ENCODE measurements at regions not wholly inside any gene's neighbourhood (a gene's known extent, or its start where the extent isn't known, plus 50 kb on each side); places are given as distances from the start of the nearest gene placed in this dataset.

DNA sequence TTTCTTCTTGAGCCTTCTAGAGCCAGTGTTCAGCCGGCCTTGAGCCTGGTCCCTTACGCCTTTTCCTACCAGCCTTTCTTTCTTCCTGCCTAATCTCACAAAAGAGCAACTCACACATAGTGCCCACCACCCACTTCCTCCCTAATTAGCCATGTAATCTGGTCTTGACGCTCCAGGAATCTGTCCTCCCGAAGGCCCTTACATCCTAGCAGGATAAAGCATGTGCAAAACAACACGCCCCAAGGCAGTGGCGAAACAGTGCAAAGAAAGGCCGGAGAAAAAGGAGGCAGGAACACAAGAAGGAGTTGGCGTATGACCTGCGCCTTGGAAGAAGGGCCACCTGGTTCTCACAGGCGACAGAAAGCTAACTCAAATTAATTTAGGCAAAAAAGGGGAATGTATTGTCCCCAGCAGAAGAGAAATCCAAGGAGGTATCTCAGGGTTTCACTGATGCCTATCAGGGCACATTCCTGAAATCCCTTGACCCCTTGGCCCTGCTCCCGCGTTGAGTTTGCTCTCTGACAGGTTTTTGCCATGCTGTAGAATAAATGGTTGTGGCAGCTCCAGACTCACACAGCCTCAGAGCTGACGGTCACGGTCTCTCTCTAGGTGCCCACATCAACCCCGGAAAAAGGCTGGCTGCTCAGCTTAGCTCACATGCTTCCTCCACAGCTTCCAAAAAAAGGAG is 79.0 kb downstream of the ZNF281 start:
- DNase-seq = no peak
- intact Hi-C loops (cut with DNase I) = no loop called here
- H3K4me1 ChIP-seq = no peaks in the 10 kb centered on the region
- ATAC-seq = peak; percentile 5
- H3K4me3 ChIP-seq = no peak overlapping the region
- H3K9me3 ChIP-seq = no peaks in the 10 kb centered on the region
- H3K36me3 ChIP-seq = no peaks in the 10 kb centered on the region
- no peaks in the 10 kb centered on the region for H3K27me3 ChIP-seq
- TF ChIP-seq, protein P1, sequence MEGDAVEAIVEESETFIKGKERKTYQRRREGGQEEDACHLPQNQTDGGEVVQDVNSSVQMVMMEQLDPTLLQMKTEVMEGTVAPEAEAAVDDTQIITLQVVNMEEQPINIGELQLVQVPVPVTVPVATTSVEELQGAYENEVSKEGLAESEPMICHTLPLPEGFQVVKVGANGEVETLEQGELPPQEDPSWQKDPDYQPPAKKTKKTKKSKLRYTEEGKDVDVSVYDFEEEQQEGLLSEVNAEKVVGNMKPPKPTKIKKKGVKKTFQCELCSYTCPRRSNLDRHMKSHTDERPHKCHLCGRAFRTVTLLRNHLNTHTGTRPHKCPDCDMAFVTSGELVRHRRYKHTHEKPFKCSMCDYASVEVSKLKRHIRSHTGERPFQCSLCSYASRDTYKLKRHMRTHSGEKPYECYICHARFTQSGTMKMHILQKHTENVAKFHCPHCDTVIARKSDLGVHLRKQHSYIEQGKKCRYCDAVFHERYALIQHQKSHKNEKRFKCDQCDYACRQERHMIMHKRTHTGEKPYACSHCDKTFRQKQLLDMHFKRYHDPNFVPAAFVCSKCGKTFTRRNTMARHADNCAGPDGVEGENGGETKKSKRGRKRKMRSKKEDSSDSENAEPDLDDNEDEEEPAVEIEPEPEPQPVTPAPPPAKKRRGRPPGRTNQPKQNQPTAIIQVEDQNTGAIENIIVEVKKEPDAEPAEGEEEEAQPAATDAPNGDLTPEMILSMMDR (IDR thresholded peaks at IDR 0.05) = no peak
- H3K27ac ChIP-seq = no peak overlapping the region

DNA sequence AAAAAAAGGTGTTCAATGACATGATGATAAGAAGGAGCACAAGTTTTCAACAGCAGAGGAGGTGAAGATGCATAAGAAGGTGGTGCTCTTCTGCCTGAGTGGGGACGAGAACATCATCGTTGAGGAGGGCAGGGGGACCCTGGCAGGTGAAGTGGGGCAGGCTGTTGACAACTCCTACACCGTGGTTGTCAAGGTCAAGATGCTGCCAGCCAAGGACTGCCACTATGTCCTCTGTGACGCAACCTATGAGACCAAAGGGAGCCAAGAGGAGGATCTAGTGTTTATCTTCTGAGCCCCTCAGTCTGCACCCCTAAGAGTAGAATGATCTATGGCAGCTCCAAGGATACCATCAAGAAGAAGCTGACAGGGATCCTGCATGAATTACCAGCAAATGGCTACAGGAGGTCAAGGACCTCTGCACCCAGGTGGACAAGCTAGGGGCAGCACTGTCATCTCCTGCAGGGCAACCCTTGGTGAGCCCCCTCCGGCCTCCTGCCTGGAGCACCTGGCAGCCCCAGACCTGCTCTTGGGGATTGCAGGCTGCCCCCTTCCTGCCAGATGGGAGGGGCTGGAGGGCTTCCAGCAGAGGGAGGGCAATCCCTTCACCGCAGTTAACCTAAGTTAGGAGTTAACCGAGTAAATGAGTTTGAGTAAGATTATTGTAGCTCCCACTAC is 80.5 kb downstream of the ZNF281 start:
- H3K4me1 ChIP-seq = no peaks in the 10 kb centered on the region
- no peak for DNase-seq
- TF ChIP-seq, protein P1 (IDR thresholded peaks at IDR 0.05) = no peak
- H3K36me3 ChIP-seq = no peaks in the 10 kb centered on the region
- intact Hi-C loops (cut with DNase I) = no loop called here
- H3K9me3 ChIP-seq = no peaks in the 10 kb centered on the region
- H3K27me3 ChIP-seq = no peaks in the 10 kb centered on the region
- no peak overlapping the region for H3K27ac ChIP-seq
- no peak overlapping the region for H3K4me3 ChIP-seq
- no peak for ATAC-seq

DNA sequence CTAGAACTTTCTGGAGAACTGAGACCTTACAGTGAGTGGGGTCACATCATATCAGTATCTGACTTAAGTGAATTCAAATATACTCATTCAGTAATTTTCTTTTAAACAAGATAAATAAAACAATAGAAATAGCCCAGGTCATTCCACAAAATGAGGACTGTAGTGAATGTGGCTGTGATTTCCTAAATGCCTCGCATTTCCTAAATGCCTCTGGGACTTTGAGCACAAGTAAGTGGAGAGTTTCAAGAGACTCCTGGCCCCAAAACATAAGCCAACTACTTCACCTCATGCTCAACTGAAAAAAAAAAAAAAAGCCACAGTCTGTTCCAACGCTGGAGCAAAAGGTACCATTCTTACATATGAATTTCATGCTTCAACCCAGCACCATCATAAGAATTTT is 81.5 kb downstream of the ZNF281 start:
- H3K4me1 ChIP-seq = no peaks in the 10 kb centered on the region
- H3K27me3 ChIP-seq = no peaks in the 10 kb centered on the region
- TF ChIP-seq, protein P1 (IDR thresholded peaks at IDR 0.05) = no peak
- peak; percentile 57 for ATAC-seq
- intact Hi-C loops (cut with DNase I) = no loop called here
- no peaks in the 10 kb centered on the region for H3K36me3 ChIP-seq
- H3K27ac ChIP-seq = no peak overlapping the region
- no peaks in the 10 kb centered on the region for H3K9me3 ChIP-seq
- no peak overlapping the region for H3K4me3 ChIP-seq
- no peak for DNase-seq

DNA sequence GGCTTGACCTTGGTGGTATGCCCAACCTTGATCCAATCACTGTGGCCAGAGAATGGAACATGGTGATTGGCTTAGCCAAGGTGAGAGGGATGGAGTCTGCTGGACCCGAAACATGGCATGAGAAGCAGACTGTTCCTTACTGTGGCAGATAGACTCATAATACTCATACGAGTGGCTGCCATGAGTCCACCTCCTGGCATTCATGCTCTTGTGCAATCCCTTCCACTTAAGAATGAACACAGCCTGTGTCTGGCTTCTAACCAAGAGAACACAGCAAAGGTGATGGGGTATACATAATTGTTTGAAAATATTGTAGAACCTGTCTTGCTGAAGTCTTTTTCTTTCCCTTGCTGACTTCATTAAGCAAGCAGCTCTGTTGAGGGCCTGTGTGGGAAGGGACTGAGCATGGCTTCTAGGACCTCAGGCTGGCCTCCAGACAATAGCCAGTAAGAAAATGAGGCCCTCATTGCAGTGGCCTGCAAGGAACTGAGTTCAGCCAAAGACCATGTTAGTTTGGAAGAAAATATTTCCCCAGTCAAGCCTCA is 85.9 kb downstream of the ZNF281 start:
- no peak overlapping the region for H3K27ac ChIP-seq
- DNase-seq = no peak
- TF ChIP-seq, protein P1 (IDR thresholded peaks at IDR 0.05) = no peak
- peak; percentile 88 for ATAC-seq
- H3K9me3 ChIP-seq = no peaks in the 10 kb centered on the region
- intact Hi-C loops (cut with DNase I) = no loop called here
- H3K4me3 ChIP-seq = no peak overlapping the region
- H3K36me3 ChIP-seq = no peaks in the 10 kb centered on the region
- H3K4me1 ChIP-seq = no peaks in the 10 kb centered on the region
- no peaks in the 10 kb centered on the region for H3K27me3 ChIP-seq

DNA sequence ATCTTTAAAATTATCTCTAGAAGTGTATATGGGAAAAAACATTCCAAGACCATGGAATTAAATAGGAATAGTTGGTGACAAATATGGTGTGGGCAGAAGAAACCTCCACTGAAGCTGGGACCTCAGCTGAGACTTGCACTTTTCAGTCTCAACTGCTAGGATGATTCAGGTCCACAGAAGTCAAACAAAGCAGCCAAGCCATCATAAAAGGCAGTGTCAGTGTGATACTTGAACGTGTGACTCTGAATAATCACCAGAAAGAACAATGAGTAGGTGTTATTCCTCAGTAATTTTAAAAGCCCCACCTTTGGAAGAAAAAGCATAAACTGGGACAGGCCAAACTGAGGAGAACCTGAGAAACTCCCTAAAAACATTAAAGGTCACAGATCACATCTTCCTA is 90.7 kb downstream of the ZNF281 start:
- intact Hi-C loops (cut with DNase I) = no loop called here
- DNase-seq (no peak), ATAC-seq (no peak)
- Histone ChIP-seq H3K4me3 (no peak overlapping the region), H3K36me3 (no peaks in the 10 kb centered on the region), H3K9me3 (no peaks in the 10 kb centered on the region), H3K4me1 (no peaks in the 10 kb centered on the region), H3K27ac (no peak overlapping the region), H3K27me3 (no peaks in the 10 kb centered on the region)
- TF ChIP-seq, protein P1 (IDR thresholded peaks at IDR 0.05) = no peak

All from upper lobe of right lung (tissue), 1 donor.